Body of pancreas (tissue), 4 donors: ENCODE measurements at regions not wholly inside any gene's neighbourhood (a gene's known extent, or its start where the extent isn't known, plus 50 kb on each side); places are given as distances from the start of the nearest gene placed in this dataset.
A peak's percentile ranks its signal among the peaks of the same experiment; 100 is the strongest.

Experiments used
- ATAC-seq: fragments of 150-250 bp; one replicate; pipeline ENCODE4 v1.9.1; 2016
- DNase-seq, 4 donors: peaks; one replicate each; pipeline ENCODE4 v3.0.0-alpha.2; 2019
- H3K27ac ChIP-seq, 4 donors: fragments of 200-600 bp; sonication (generic); 1 replicate in 3 of 4; 2 replicates in 1 of 4; pipeline versions ENCODE4 v1.5.1 to v1.6.1; 2016 to 2019; ENCODE audit warnings: mild to moderate bottlenecking in 1 of 4, mixed read lengths in 1 of 4, moderate library complexity in 1 of 4
- H3K27me3 ChIP-seq, 2 donors: fragments of 200-600 bp; sonication (generic); one replicate each; pipeline ENCODE4 v1.6.0; 2016; ENCODE audit warnings: mild to moderate bottlenecking in 1 of 2
- H3K36me3 ChIP-seq, 2 donors: fragments of 200-600 bp; sonication (generic); replicated peaks in 1 of 2; 2 replicates each; pipeline ENCODE4 v1.5.1; 2016; ENCODE audit warnings: low read depth in 2 of 2; ENCODE audit not compliant: insufficient read depth in 1 of 2
- H3K4me1 ChIP-seq: fragments of 200-600 bp; sonication (generic); one replicate; pipeline ENCODE4 v1.6.0; 2016
- H3K4me3 ChIP-seq, 2 donors: fragments of 200-600 bp; sonication (generic); 1 replicate in 1 of 2; 2 replicates in 1 of 2; pipeline ENCODE4 v1.5.1; 2016 to 2019
- H3K9me3 ChIP-seq, 3 donors: fragments of 200-600 bp; sonication (generic); 1 replicate in 2 of 3; 2 replicates in 1 of 3; pipeline ENCODE4 v1.5.1; 2016
- CTCF ChIP-seq, 7 experiments: fragments of 450-650 bp in 4 of 7; fragments of 200-600 bp in 3 of 7; sonication (generic) in 3 of 7; IDR thresholded peaks; one replicate each; pipeline ENCODE4 v1.5.1; 2016 to 2019; ENCODE audit warnings: antibody characterized with exemption in 7 of 7
- POLR2A ChIP-seq, 3 donors: fragments of 450-650 bp; IDR thresholded peaks; one replicate each; pipeline ENCODE4 v1.6.1; 2016; ENCODE audit warnings: antibody characterized with exemption in 3 of 3, mild to moderate bottlenecking in 2 of 3
- WGBS, 2 donors: methylation state at CpG; one replicate each; pipeline ENCODE4 v1.1.5; 2017; 5-methylcytosine and 5-hydroxymethylcytosine counted together
- intact Hi-C: fragments of 100-400 bp; cut with DNase I; formaldehyde crosslinking; loops from one replicate; pipeline ENCODE4 v1.15.1; 2023

DNA sequence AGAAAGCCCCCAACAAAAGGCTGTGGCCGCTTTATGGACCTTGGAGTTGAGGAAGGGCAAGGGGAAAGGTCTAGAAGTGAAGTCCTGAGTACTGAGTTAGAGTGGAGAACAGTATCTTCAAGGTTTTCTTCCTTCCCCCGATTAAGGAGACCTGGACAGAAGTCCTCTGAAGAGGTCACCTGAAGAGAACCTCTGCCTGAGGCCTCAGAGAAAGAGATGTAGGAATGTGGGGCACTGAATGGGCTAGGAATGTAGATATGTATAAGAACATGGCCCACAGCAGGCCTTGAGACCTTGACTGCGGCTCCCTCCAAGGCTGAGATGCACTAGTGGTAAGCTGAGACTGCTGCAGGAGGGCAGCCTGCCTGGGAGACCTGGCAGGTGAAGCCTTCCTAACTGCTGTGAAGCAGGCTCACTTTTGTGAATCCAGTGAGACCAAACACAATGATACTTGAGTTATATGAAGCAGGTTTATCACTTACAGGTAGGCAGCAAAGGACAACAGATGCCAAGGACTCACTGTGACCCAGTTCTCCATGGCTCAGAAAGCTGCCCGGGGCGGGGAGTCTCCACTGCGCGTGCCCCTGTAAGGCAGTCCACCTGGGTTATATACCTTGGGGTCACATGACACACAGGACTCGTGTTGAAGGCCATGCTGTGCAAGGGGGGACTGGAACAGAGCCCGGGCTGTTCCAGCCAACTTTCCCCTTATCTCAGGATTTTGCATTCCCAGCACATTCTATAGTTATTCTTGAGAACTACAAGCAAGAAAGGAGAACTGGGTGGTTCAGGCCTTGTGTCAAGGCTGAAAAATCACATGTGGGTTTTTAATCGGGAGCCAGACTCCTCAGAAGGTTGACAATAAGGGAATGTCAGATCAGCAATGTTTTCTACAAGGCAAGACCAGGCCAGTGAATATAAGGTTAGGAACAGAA is 78.8 kb upstream of the PPM1J start:
- DNase-seq (peak in 2 of 4 donors; percentile 65 to 69), ATAC-seq (peak; percentile 33)
- H3K9me3 ChIP-seq = no peaks in the 10 kb centered on the region
- no peaks in the 10 kb centered on the region for H3K27me3 ChIP-seq
- no peaks in the 10 kb centered on the region for H3K36me3 ChIP-seq
- peaks cover 7% of the 10 kb centered on the region for H3K4me1 ChIP-seq
- intact Hi-C loops = no loop called here
- H3K4me3 ChIP-seq = no peak overlapping the region
- peak overlapping the region in 3 of 4 donors; percentile 6 to 32 (median 29) for H3K27ac ChIP-seq
- TF ChIP-seq POLR2A (IDR thresholded peaks at IDR 0.05) (no peak), CTCF (IDR thresholded peaks at IDR 0.05) (no peak)
- WGBS, 2 donors = 63% methylated on average over 9 to 10 of the region's 10 CpGs

GRCh38 chr1:112791723-112792104 is 76.6 kb upstream of the PPM1J start:
- DNase-seq = no peak
- no peak for TF ChIP-seq POLR2A (IDR thresholded peaks at IDR 0.05)
- no peak for TF ChIP-seq CTCF (IDR thresholded peaks at IDR 0.05)
- intact Hi-C loops = no loop called here
- Histone ChIP-seq H3K4me1 (peaks cover 7% of the 10 kb centered on the region), H3K36me3 (no peaks in the 10 kb centered on the region), H3K27ac (no peak overlapping the region), H3K9me3 (no peaks in the 10 kb centered on the region), H3K27me3 (no peaks in the 10 kb centered on the region), H3K4me3 (no peak overlapping the region)
- WGBS, 2 donors = 79% methylated on average over 3 of the region's 3 CpGs
- no peak for ATAC-seq

- no peak overlapping the region for H3K27ac ChIP-seq
- ATAC-seq (no peak), DNase-seq (no peak)
- H3K36me3 ChIP-seq = no peaks in the 10 kb centered on the region
- H3K4me1 ChIP-seq = peaks cover 7% of the 10 kb centered on the region
- H3K9me3 ChIP-seq = no peaks in the 10 kb centered on the region
- 83 to 87% methylated on average over 10 of the region's 10 CpGs for WGBS, 2 donors
- H3K4me3 ChIP-seq = no peak overlapping the region
- no peaks in the 10 kb centered on the region for H3K27me3 ChIP-seq
- intact Hi-C loops = no loop called here
- TF ChIP-seq CTCF (IDR thresholded peaks at IDR 0.05) (no peak), POLR2A (IDR thresholded peaks at IDR 0.05) (no peak)
Measured at GRCh38 chr1:112790920-112791722, 76.0 kb upstream of the PPM1J start.

DNA sequence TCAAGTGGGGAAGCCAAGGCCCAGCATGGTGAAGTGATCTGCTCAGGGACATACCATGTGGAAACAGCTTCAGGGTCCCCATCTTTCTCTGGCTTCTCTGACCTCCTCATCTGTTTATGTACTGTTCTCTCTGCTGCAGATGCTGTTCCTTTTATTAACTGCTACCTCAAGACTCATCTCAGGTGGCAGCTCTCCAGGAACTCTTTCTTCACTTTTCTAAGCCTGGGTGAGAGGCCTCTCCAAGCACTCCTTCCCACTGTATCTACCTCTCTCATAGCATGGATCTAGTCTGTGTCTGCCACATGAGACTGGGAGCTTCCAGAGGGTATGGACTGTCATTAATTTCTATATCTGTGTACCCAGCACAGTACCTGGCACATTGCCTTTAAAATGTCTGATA is 73.4 kb upstream of the PPM1J start:
- no peak for TF ChIP-seq POLR2A (IDR thresholded peaks at IDR 0.05)
- TF ChIP-seq CTCF (IDR thresholded peaks at IDR 0.05) = no peak
- H3K27me3 ChIP-seq = no peaks in the 10 kb centered on the region
- H3K36me3 ChIP-seq = no peaks in the 10 kb centered on the region
- H3K4me3 ChIP-seq = no peak overlapping the region
- H3K4me1 ChIP-seq = no peaks in the 10 kb centered on the region
- H3K9me3 ChIP-seq = no peaks in the 10 kb centered on the region
- no peak overlapping the region for H3K27ac ChIP-seq
- no peak for ATAC-seq
- no peak for DNase-seq
- intact Hi-C loops = no loop called here
